WERI-Rb-1 (cell line): ENCODE measurements at regions not wholly inside any gene's neighbourhood (a gene's known extent, or its start where the extent isn't known, plus 50 kb on each side); places are given as distances from the start of the nearest gene placed in this dataset.

Source experiments
- DNase-seq: peaks from one replicate; pipeline ENCODE4 v3.0.0-alpha.2; 2020
- H3K27ac ChIP-seq: fragments of 250-450 bp; sonication (Bioruptor Pico); 2 replicates; pipeline ENCODE4 v1.5.1; 2020; ENCODE audit warnings: mild to moderate bottlenecking, moderate library complexity
- H3K27me3 ChIP-seq: fragments of 250-450 bp; sonication (Bioruptor Pico); 2 replicates; pipeline ENCODE4 v1.5.1; 2021; ENCODE audit warnings: mild to moderate bottlenecking, low read depth, moderate library complexity; ENCODE audit not compliant: insufficient read depth, severe bottlenecking
- H3K36me3 ChIP-seq: fragments of 250-450 bp; sonication (Bioruptor Pico); 2 replicates; pipeline ENCODE4 v1.5.1; 2020; ENCODE audit warnings: mild to moderate bottlenecking, moderate library complexity
- H3K4me3 ChIP-seq: 2 replicates; pipeline ENCODE4 v1.5.1; 2011; ENCODE audit warnings: low read depth, mild to moderate bottlenecking, control low read depth, low read length
- H3K9me3 ChIP-seq: fragments of 250-450 bp; sonication (Bioruptor Pico); 2 replicates; pipeline ENCODE4 v1.5.1; 2021; ENCODE audit warnings: mild to moderate bottlenecking, moderate library complexity; ENCODE audit not compliant: severe bottlenecking
- TF ChIP-seq, protein P1 (sequence below): IDR thresholded peaks from 2 replicates; pipeline ENCODE4 v1.5.1; 2011; ENCODE audit warnings: low read depth, mild to moderate bottlenecking, control low read depth, inconsistent platforms, low read length

GRCh38 chr2:111634050-111634794 is 249.8 kb downstream of the ANAPC1 start:
- no peaks in the 10 kb centered on the region for H3K36me3 ChIP-seq
- no peak overlapping the region for H3K27ac ChIP-seq
- TF ChIP-seq, protein P1, sequence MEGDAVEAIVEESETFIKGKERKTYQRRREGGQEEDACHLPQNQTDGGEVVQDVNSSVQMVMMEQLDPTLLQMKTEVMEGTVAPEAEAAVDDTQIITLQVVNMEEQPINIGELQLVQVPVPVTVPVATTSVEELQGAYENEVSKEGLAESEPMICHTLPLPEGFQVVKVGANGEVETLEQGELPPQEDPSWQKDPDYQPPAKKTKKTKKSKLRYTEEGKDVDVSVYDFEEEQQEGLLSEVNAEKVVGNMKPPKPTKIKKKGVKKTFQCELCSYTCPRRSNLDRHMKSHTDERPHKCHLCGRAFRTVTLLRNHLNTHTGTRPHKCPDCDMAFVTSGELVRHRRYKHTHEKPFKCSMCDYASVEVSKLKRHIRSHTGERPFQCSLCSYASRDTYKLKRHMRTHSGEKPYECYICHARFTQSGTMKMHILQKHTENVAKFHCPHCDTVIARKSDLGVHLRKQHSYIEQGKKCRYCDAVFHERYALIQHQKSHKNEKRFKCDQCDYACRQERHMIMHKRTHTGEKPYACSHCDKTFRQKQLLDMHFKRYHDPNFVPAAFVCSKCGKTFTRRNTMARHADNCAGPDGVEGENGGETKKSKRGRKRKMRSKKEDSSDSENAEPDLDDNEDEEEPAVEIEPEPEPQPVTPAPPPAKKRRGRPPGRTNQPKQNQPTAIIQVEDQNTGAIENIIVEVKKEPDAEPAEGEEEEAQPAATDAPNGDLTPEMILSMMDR, result no peak
- H3K27me3 ChIP-seq, result peaks cover 53% of the 10 kb centered on the region
- no peaks in the 10 kb centered on the region for H3K9me3 ChIP-seq
- H3K4me3 ChIP-seq, result no peak overlapping the region
- DNase-seq, result no peak

DNA sequence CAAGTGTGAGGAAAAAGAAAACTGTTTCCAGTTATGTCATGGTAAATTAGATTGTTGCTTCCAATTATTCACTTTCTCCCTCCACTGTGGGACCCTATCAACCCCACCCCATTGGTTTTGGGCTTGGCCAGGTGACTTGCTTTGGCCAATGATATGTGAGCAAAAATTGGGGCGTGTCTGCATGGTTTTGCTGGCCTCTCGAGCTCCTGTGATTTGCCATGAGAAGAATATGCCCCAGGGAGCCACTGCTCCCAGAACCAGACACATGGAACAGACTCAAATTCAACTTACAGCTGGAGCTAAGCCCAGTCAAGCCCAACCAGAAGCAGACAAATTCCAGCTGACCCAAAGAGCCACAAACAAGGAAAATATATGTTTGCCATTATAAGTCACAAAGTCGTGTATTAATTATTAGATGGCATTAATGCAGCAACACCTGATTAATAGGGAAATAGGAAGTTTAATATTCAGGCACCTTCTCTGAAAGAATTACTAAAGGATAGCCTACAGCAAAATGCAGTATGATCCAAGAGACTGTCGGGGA is 248.9 kb downstream of the ANAPC1 start:
- H3K4me3 ChIP-seq, result no peak overlapping the region
- TF ChIP-seq, protein P1, result no peak
- DNase-seq, result no peak
- no peaks in the 10 kb centered on the region for H3K36me3 ChIP-seq
- H3K27ac ChIP-seq, result no peak overlapping the region
- no peaks in the 10 kb centered on the region for H3K9me3 ChIP-seq
- peaks cover 55% of the 10 kb centered on the region for H3K27me3 ChIP-seq

DNA sequence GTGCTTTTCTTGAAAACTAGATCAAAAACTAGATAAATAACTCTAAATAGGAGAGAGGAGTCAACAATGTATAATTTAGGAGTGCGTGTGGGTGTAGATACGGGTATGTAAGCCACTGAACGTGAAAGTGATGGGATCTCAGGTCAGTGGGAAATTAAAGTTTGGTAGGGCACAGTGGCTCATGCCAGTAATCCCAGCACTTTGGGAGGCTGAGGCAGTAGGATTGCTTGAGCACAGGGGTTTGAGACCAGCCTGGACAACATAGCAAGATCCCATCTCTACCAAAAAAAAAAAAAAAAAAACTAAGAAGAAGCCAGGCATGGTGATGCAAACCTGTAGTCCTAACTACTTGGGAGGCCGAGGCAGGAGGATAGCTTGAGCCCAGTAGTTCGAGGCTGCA is 247.1 kb downstream of the ANAPC1 start:
- Histone ChIP-seq H3K27me3 (peaks cover 54% of the 10 kb centered on the region), H3K27ac (no peak overlapping the region), H3K4me3 (no peak overlapping the region), H3K9me3 (no peaks in the 10 kb centered on the region), H3K36me3 (no peaks in the 10 kb centered on the region)
- TF ChIP-seq, protein P1, result no peak
- DNase-seq, result no peak

GRCh38 chr2:111638274-111638877 is 245.6 kb downstream of the ANAPC1 start:
- H3K9me3 ChIP-seq, result no peaks in the 10 kb centered on the region
- TF ChIP-seq, protein P1, result no peak
- H3K36me3 ChIP-seq, result no peaks in the 10 kb centered on the region
- H3K4me3 ChIP-seq, result no peak overlapping the region
- no peak overlapping the region for H3K27ac ChIP-seq
- DNase-seq, result no peak
- H3K27me3 ChIP-seq, result peaks cover 57% of the 10 kb centered on the region

DNA sequence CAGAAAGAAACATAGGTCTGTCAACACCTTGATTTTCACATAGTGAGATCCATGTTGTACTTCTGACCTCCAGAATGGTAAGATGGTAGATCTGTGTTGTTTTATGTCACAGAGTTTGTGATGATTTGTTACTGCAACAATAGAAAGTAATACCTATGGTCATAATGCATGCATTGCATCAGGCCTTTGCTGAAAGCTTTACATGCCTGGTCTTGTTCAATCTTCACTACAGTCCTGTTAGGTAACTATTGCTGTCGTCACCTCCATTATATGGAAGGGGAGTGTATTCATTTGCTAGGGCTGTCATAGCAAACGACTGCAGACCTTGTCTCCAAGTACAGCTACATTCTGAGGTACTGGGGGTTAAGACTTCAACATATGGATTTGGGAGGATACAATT is 243.5 kb downstream of the ANAPC1 start:
- H3K9me3 ChIP-seq, result no peaks in the 10 kb centered on the region
- H3K4me3 ChIP-seq, result no peak overlapping the region
- H3K27ac ChIP-seq, result no peak overlapping the region
- H3K36me3 ChIP-seq, result no peaks in the 10 kb centered on the region
- TF ChIP-seq, protein P1, result no peak
- peaks cover 51% of the 10 kb centered on the region for H3K27me3 ChIP-seq
- DNase-seq, result no peak
